GM12875 (cell line): ENCODE measurements at regions not wholly inside any gene's neighbourhood (a gene's known extent, or its start where the extent isn't known, plus 50 kb on each side); places are given as distances from the start of the nearest gene placed in this dataset.
"Not testable (repeated sequence)": the region's sequence is repeated elsewhere in the genome, so short reads cannot be mapped to it uniquely, and the experiment has no call there.

Experiments used
- H3K4me3 ChIP-seq: one replicate; pipeline ENCODE4 v1.5.1; 2011; ENCODE audit warnings: low read depth, low read length, control low read depth
- TF ChIP-seq, protein P1 (sequence below): IDR thresholded peaks from 2 replicates; pipeline ENCODE4 v1.5.1; 2011; ENCODE audit warnings: low read depth, mild to moderate bottlenecking, control low read depth, inconsistent platforms, low read length, moderate library complexity, borderline replicate concordance; ENCODE audit not compliant: insufficient read depth

DNA sequence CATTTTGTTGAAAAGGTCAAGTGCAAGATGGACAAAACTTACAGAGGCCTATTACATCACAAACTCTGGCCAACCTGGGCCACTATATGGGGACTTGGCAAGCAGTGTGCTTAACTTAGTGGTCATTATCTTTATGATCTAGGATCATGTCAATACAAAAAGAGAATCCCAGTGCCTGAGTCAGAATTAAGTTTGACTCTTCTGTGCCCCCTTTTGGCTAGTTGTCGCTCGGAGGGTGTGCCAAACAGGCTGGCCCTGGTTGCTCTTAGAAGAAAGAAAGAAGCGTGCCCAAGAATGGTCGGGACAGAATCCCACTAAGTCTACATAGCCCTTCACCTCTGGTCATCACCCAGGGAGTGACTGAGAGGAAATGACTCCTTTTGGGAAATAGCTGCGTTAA lies 100.1 kb downstream of the EIF4E start:
- no peak overlapping the region for H3K4me3 ChIP-seq
- TF ChIP-seq, protein P1, sequence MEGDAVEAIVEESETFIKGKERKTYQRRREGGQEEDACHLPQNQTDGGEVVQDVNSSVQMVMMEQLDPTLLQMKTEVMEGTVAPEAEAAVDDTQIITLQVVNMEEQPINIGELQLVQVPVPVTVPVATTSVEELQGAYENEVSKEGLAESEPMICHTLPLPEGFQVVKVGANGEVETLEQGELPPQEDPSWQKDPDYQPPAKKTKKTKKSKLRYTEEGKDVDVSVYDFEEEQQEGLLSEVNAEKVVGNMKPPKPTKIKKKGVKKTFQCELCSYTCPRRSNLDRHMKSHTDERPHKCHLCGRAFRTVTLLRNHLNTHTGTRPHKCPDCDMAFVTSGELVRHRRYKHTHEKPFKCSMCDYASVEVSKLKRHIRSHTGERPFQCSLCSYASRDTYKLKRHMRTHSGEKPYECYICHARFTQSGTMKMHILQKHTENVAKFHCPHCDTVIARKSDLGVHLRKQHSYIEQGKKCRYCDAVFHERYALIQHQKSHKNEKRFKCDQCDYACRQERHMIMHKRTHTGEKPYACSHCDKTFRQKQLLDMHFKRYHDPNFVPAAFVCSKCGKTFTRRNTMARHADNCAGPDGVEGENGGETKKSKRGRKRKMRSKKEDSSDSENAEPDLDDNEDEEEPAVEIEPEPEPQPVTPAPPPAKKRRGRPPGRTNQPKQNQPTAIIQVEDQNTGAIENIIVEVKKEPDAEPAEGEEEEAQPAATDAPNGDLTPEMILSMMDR, result no peak

DNA sequence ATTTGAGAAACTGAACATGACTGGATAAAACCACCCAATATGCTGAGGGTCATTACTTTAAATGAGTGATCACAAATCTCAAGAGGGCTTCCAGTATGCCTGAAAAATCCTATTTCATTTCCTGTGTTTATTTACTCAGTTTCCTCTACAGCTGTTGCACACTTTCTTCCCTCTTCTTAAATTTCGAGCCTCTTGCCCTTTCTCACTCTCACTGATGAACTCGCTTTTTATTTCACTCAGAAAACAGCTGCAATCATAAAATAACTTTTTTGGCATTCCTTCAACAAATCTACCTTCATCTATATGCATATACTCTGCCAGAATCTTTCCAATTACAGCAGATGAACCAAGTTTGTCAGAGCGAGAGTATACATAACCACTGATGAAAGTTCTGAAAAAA lies 101.3 kb downstream of the EIF4E start:
- TF ChIP-seq, protein P1, result no peak
- H3K4me3 ChIP-seq, result no peak overlapping the region

DNA sequence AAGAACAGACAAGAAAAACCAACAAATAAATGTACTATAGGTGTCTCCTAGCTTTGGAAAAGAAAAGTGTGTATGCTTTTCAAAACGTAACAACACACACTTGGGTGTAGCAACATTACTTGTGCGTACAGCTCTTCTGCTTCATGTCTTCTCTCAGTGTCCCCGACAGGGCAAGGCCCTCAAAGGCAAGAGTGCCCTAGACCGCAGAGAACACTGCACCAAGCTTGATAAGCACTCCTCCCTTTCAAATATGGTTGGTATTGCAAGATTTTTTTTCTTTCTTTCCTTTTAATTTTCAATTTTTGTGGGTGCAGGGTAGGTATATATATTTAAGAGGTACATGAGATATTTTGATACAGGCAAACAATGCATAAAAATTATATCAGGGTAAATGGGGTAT lies 106.8 kb downstream of the EIF4E start:
- H3K4me3 ChIP-seq, result no peak overlapping the region
- TF ChIP-seq, protein P1, result no peak

- H3K4me3 ChIP-seq, result not testable (repeated sequence)
Measured at GRCh38 chr4:98818116-98818515, 110.8 kb downstream of the EIF4E start.

DNA sequence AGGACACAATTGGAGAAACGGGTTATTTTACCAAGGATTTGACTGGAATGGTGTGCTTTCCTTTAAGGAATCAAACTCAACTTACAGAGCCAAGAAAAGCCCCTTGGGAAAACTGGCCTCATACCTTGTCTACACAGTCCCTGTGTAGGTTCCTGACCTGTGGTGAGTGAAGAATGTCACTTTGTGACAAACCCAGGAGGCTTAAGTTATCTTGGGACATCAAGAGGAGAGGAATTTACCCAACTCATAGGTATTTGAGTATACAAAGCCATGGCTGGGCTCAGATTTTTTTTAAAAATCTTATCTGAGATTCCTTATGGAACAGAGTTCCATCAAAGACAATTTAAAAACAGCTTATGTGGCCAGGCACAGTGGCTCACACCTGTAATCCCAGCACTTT lies 112.1 kb downstream of the EIF4E start:
- TF ChIP-seq, protein P1, result no peak
- no peak overlapping the region for H3K4me3 ChIP-seq

GRCh38 chr4:98816386-98816785 lies 112.5 kb downstream of the EIF4E start:
- H3K4me3 ChIP-seq, result no peak overlapping the region
- TF ChIP-seq, protein P1, result no peak

GRCh38 chr4:98804403-98804802 lies 124.5 kb downstream of the EIF4E start:
- TF ChIP-seq, protein P1, result no peak
- H3K4me3 ChIP-seq, result no peak overlapping the region

DNA sequence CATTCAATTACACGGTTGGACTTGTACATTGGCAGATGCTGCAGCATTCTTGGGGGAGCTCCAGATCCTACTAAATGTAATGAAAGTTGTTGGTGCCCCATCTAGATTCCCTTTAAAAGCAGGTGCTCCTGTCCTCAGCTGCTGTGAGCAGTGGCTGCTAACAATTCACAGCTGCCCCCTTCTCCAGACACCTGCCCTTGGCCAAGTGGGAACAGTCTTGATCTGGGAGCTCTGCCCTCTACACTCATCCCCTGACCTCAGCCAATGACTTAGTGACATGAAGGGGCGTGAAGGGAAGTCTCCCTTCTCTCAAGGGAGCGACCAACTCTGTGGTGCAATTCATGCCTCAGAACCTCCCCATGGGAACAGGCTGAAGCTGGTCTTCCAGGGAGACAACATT lies 125.7 kb downstream of the EIF4E start:
- TF ChIP-seq, protein P1, result no peak
- H3K4me3 ChIP-seq, result no peak overlapping the region
